Body of pancreas (tissue), 4 donors: ENCODE measurements at regions not wholly inside any gene's neighbourhood (a gene's known extent, or its start where the extent isn't known, plus 50 kb on each side); places are given as distances from the start of the nearest gene placed in this dataset.

ENCODE experiments used
- CTCF ChIP-seq, 7 experiments: fragments of 450-650 bp in 4 of 7; fragments of 200-600 bp in 3 of 7; sonication (generic) in 3 of 7; IDR thresholded peaks; one replicate each; pipeline ENCODE4 v1.5.1; 2016 to 2019; ENCODE audit warnings: antibody characterized with exemption in 7 of 7
- POLR2A ChIP-seq, 3 donors: fragments of 450-650 bp; IDR thresholded peaks; one replicate each; pipeline ENCODE4 v1.6.1; 2016; ENCODE audit warnings: antibody characterized with exemption in 3 of 3, mild to moderate bottlenecking in 2 of 3

- no peak for TF ChIP-seq CTCF (IDR thresholded peaks at IDR 0.05)
- TF ChIP-seq POLR2A (IDR thresholded peaks at IDR 0.05) = no peak
Observed at GRCh38 chr9:13983607-13984006, 330.3 kb downstream of the NFIB start.
